Endothelial cell of umbilical vein (primary cell): ENCODE measurements at regions not wholly inside any gene's neighbourhood (a gene's known extent, or its start where the extent isn't known, plus 50 kb on each side); places are given as distances from the start of the nearest gene placed in this dataset.

Source experiments
- BruUV-seq: library from RNA; stranded (reverse); fragments of 400-500 nt; replicated peaks from 2 replicates; lab custom pipeline; 2021; lab: Mats Ljungman, UMichigan
- CTCF ChIA-PET: fragments of 300-600, 350-600 bp; sonication (Branson Sonifier 250); formaldehyde crosslinking; loops from one replicate; lab custom pipeline; 2021; ENCODE audit warnings: antibody characterized with exemption, inconsistent platforms; lab: Charles Lee
- POLR2A ChIA-PET: fragments of 300-600, 350-600 bp; sonication (Branson Sonifier 250); formaldehyde crosslinking; loops from one replicate; lab custom pipeline; 2021; ENCODE audit warnings: antibody characterized with exemption, inconsistent platforms; lab: Charles Lee
- DNase-seq: peaks from one replicate; pipeline ENCODE4 v3.0.0-alpha.2; 2011; ENCODE audit warnings: low read depth, low spot score
- FAIRE-seq: peaks from 2 replicates; lab custom pipeline; 2011; peaks lifted over from hg19 to GRCh38; lab: Jason Lieb, UNC
- H2AFZ ChIP-seq: 2 replicates; pipeline ENCODE4 v1.6.0; 2012; ENCODE audit warnings: low read depth, low read length, control low read depth, inconsistent platforms
- H3K27ac ChIP-seq: 2 replicates; pipeline ENCODE4 v1.5.1; 2011; ENCODE audit warnings: low read depth, mild to moderate bottlenecking, control low read depth, low read length, moderate library complexity; ENCODE audit not compliant: insufficient read depth
- H3K27me3 ChIP-seq, 2 experiments: 2 replicates each; pipeline versions ENCODE4 v1.6.0 to v1.6.1; 2011; ENCODE audit warnings: low read length in 2 of 2, mixed read lengths in 1 of 2; ENCODE audit not compliant: control insufficient read depth in 2 of 2, insufficient read depth in 2 of 2
- H3K36me3 ChIP-seq, 2 experiments: 2 replicates in 1 of 2; 3 replicates in 1 of 2; pipeline ENCODE4 v1.5.1; 2011; ENCODE audit warnings: low read length in 2 of 2, mild to moderate bottlenecking in 1 of 2, moderate library complexity in 1 of 2; ENCODE audit not compliant: control insufficient read depth in 2 of 2, insufficient read depth in 2 of 2; ENCODE audit errors: extremely low read depth in 1 of 2
- H3K4me1 ChIP-seq: 3 replicates; pipeline ENCODE4 v1.5.1; 2011; ENCODE audit warnings: mild to moderate bottlenecking, low read length; ENCODE audit not compliant: control insufficient read depth, insufficient read depth; ENCODE audit errors: extremely low read depth
- H3K4me2 ChIP-seq: 2 replicates; pipeline ENCODE4 v1.6.1; 2011; ENCODE audit warnings: low read length, control low read depth, mixed read lengths; ENCODE audit not compliant: insufficient read depth
- H3K4me3 ChIP-seq, 3 experiments: fragments of 200-600 bp in 1 of 3; sonication (generic), shearing (Covaris generic) in 1 of 3; replicated peaks in 1 of 3; 2 replicates each; pipeline ENCODE4 v1.5.1; 2011 to 2016; ENCODE audit warnings: control low read depth in 3 of 3, low read length in 3 of 3, mild to moderate bottlenecking in 2 of 3, inconsistent platforms in 1 of 3, low read depth in 1 of 3, moderate library complexity in 1 of 3; ENCODE audit not compliant: insufficient read depth in 1 of 3
- H3K79me2 ChIP-seq: 2 replicates; pipeline ENCODE4 v1.6.0; 2012; ENCODE audit warnings: low read length, inconsistent platforms; ENCODE audit not compliant: control insufficient read depth, insufficient read depth
- H3K9ac ChIP-seq: replicated peaks from 2 replicates; pipeline ENCODE3; 2011; ENCODE audit warnings: low read length, control low read depth; ENCODE audit not compliant: insufficient read depth; ENCODE audit errors: extremely low read depth
- H3K9me1 ChIP-seq: replicated peaks from 3 replicates; pipeline ENCODE4 v1.6.0; 2011; ENCODE audit warnings: mild to moderate bottlenecking, low read length; ENCODE audit not compliant: control insufficient read depth, insufficient read depth; ENCODE audit errors: extremely low read depth
- H3K9me3 ChIP-seq: replicated peaks from 2 replicates; pipeline ENCODE4 v1.5.1; 2012; ENCODE audit warnings: low read length, inconsistent platforms; ENCODE audit not compliant: control insufficient read depth, insufficient read depth
- H4K20me1 ChIP-seq: replicated peaks from 2 replicates; pipeline ENCODE3; 2011; ENCODE audit warnings: mild to moderate bottlenecking, low read length; ENCODE audit not compliant: control insufficient read depth, insufficient read depth; ENCODE audit errors: extremely low read depth
- FOS ChIP-seq: IDR thresholded peaks from 2 replicates; pipeline ENCODE4 v1.6.1; 2011; ENCODE audit warnings: mild to moderate bottlenecking, low read length, moderate library complexity, borderline replicate concordance; ENCODE audit not compliant: insufficient read depth
- GATA2 ChIP-seq: IDR thresholded peaks from 2 replicates; pipeline ENCODE4 v1.7.0; 2011; ENCODE audit warnings: low read depth, mild to moderate bottlenecking, moderate library complexity, mixed read lengths, low read length; ENCODE audit not compliant: insufficient read length, insufficient read depth
- JUN ChIP-seq: IDR thresholded peaks from 2 replicates; pipeline ENCODE4 v1.6.1; 2011; ENCODE audit warnings: borderline replicate concordance, low read depth; ENCODE audit not compliant: insufficient read length, insufficient read depth
- MYC ChIP-seq: IDR thresholded peaks from one replicate; pipeline ENCODE4 v1.6.1; 2011; ENCODE audit warnings: mild to moderate bottlenecking, low read depth, low read length
- POLR2A ChIP-seq: IDR thresholded peaks from 2 replicates; pipeline ENCODE4 v1.6.1; 2012; ENCODE audit warnings: low read depth, mild to moderate bottlenecking, control low read depth, low read length
- POLR2AphosphoS5 ChIP-seq: IDR thresholded peaks from 2 replicates; pipeline ENCODE4 v1.6.1; 2012; ENCODE audit warnings: low read depth, mild to moderate bottlenecking, control low read depth, low read length, moderate library complexity; ENCODE audit not compliant: insufficient read depth
- dilution Hi-C: fragments of 300-500 bp; cut with MboI; formaldehyde crosslinking; loops from one replicate; pipeline ENCODE4 v1.15.0; 2019; ENCODE audit warnings: low sequenced_read_pairs; ENCODE audit not compliant: extremely low pct_ligation_motif_present
- intact Hi-C: fragments of 100-400 bp; cut with micrococcal nuclease; formaldehyde crosslinking; loops from one replicate; pipeline ENCODE4 v1.10.0; 2022
- TF ChIP-seq, protein P1 (sequence below): IDR thresholded peaks from 2 replicates; pipeline ENCODE4 v1.6.1; 2011; ENCODE audit not compliant: insufficient read depth, insufficient read length

DNA sequence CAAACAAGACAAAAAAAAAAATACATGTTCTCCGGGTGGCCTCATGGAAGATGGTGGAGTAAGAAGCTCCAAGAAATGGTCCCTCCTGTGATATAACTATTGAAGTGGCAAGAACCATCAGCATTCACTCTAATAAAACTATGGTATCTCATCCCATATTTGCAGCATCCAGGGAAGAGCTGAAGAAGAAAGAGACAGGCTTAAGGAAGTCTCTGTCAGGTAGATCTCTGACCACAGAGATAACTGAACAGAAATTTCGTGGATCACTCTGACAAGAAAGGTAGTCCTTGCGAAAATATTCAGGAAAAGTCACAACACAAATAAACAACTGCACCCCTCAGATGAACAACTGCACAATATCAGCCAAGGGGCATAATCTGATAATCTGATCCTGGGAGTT lies 54.6 kb upstream of the IGLL5 start:
- Histone ChIP-seq H3K4me1 (no peaks in the 10 kb centered on the region), H4K20me1 (no peaks in the 10 kb centered on the region), H3K27me3 (peaks cover 2 to 5% of the 10 kb centered on the region in 2 experiments), H3K79me2 (no peaks in the 10 kb centered on the region), H3K36me3 (no peaks in the 10 kb centered on the region), H3K4me2 (no peak overlapping the region), H3K4me3 (no peak overlapping the region), H3K27ac (no peak overlapping the region), H2AFZ (no peak overlapping the region), H3K9ac (no peak overlapping the region), H3K9me1 (no peaks in the 10 kb centered on the region), H3K9me3 (no peaks in the 10 kb centered on the region)
- CTCF ChIA-PET, result no interaction called here
- FAIRE-seq (no peak), DNase-seq (no peak)
- no TSS peak for BruUV-seq
- POLR2A ChIA-PET, result no interaction called here
- intact Hi-C loops (no loop called here), dilution Hi-C loops (no loop called here)
- no peak for TF ChIP-seq FOS
- no peak for TF ChIP-seq POLR2A
- no peak for TF ChIP-seq MYC
- TF ChIP-seq, protein P1, sequence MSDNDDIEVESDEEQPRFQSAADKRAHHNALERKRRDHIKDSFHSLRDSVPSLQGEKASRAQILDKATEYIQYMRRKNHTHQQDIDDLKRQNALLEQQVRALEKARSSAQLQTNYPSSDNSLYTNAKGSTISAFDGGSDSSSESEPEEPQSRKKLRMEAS, result no peak
- no peak for TF ChIP-seq POLR2AphosphoS5
- no peak for TF ChIP-seq JUN

DNA sequence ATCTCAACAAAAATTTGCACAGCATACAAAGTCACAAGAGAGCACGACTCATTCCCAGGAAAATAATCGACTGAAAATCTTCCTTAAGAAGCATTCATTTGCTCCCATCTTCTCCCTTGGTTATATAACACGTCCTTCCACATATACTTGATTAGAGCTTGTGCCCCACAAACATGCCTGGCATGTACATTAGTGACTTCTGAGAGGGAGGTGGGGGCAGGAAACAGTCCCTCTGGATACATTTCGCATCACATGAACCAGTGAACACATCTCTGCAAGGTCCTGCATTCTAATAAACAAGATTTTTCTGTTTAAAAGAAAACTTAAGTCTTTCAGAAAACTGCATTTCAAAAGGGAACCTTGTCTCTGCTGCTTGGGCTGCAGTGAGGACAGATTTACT lies 54.1 kb upstream of the IGLL5 start:
- no peak for TF ChIP-seq GATA2
- TF ChIP-seq POLR2AphosphoS5, result no peak
- H3K9me1 ChIP-seq, result no peaks in the 10 kb centered on the region
- no peaks in the 10 kb centered on the region for H3K36me3 ChIP-seq
- dilution Hi-C loops, result no loop called here
- intact Hi-C loops, result no loop called here
- peaks cover 2 to 5% of the 10 kb centered on the region in 2 experiments for H3K27me3 ChIP-seq
- POLR2A ChIA-PET, result no interaction called here
- no peaks in the 10 kb centered on the region for H3K79me2 ChIP-seq
- CTCF ChIA-PET, result no interaction called here
- no peak overlapping the region for H2AFZ ChIP-seq
- no peak overlapping the region for H3K27ac ChIP-seq
- no peak overlapping the region for H3K4me2 ChIP-seq
- no peak for FAIRE-seq
- no peak overlapping the region for H3K9ac ChIP-seq
- H3K4me3 ChIP-seq, result no peak overlapping the region
- no peaks in the 10 kb centered on the region for H3K4me1 ChIP-seq
- no TSS peak for BruUV-seq
- H4K20me1 ChIP-seq, result no peaks in the 10 kb centered on the region
- DNase-seq, result no peak
- H3K9me3 ChIP-seq, result no peaks in the 10 kb centered on the region
